Mesenchymal stem cell (in vitro differentiated cells and primary cell): ENCODE measurements at regions not wholly inside any gene's neighbourhood (a gene's known extent, or its start where the extent isn't known, plus 50 kb on each side); places are given as distances from the start of the nearest gene placed in this dataset.
A peak's percentile ranks its signal among the peaks of the same experiment; 100 is the strongest.
"Not testable (repeated sequence)": the region's sequence is repeated elsewhere in the genome, so short reads cannot be mapped to it uniquely, and the experiment has no call there.

Experiments
- DNase-seq: peaks from one replicate; pipeline ENCODE4 v3.0.0-alpha.2; 2013
- H2AFZ ChIP-seq: one replicate; pipeline ENCODE4 v1.6.1; 2013; ENCODE audit warnings: low read depth, mild to moderate bottlenecking, control low read depth, inconsistent platforms, low read length, moderate library complexity
- H2AK5ac ChIP-seq: 2 replicates; pipeline ENCODE4 v1.6.1; 2013; ENCODE audit warnings: low read length, moderate library complexity, mild to moderate bottlenecking, inconsistent platforms; ENCODE audit not compliant: severe bottlenecking
- H2BK120ac ChIP-seq: one replicate; pipeline ENCODE4 v1.6.1; 2013; ENCODE audit warnings: low read depth, mild to moderate bottlenecking, inconsistent platforms, low read length, moderate library complexity
- H2BK12ac ChIP-seq, 2 experiments: one replicate each; pipeline ENCODE4 v1.6.1; 2013; ENCODE audit warnings: inconsistent platforms in 2 of 2, low read length in 2 of 2, mild to moderate bottlenecking in 2 of 2, moderate library complexity in 2 of 2, control low read depth in 1 of 2
- H2BK15ac ChIP-seq: one replicate; pipeline ENCODE4 v1.6.1; 2013; ENCODE audit warnings: mild to moderate bottlenecking, low read depth, inconsistent platforms; ENCODE audit not compliant: poor library complexity, severe bottlenecking
- H2BK5ac ChIP-seq: 2 replicates; pipeline ENCODE4 v1.6.1; 2013; ENCODE audit warnings: low read depth, mild to moderate bottlenecking, low read length, control low read depth, inconsistent platforms; ENCODE audit not compliant: poor library complexity, severe bottlenecking
- H3K14ac ChIP-seq, 2 experiments: one replicate each; pipeline ENCODE4 v1.6.1; 2013; ENCODE audit warnings: inconsistent platforms in 2 of 2, low read length in 2 of 2, control low read depth in 1 of 2, mild to moderate bottlenecking in 1 of 2, moderate library complexity in 1 of 2
- H3K18ac ChIP-seq, 2 experiments: one replicate each; pipeline ENCODE4 v1.6.1; 2013; ENCODE audit warnings: inconsistent platforms in 2 of 2, low read length in 2 of 2, control low read depth in 1 of 2, low read depth in 1 of 2, mild to moderate bottlenecking in 1 of 2
- H3K23ac ChIP-seq, 2 experiments: one replicate each; pipeline ENCODE4 v1.6.1; 2013; ENCODE audit warnings: inconsistent platforms in 2 of 2, low read length in 2 of 2, mild to moderate bottlenecking in 2 of 2, moderate library complexity in 2 of 2, control low read depth in 1 of 2
- H3K27ac ChIP-seq: 2 replicates; pipeline ENCODE4 v1.5.1; 2013; ENCODE audit warnings: mild to moderate bottlenecking, moderate library complexity, low read length, control low read depth, inconsistent platforms; ENCODE audit not compliant: poor library complexity, severe bottlenecking
- H3K27me3 ChIP-seq, 2 experiments: 2 replicates each; pipeline versions ENCODE4 v1.6.1 to v1.7.0; 2013; ENCODE audit warnings: low read length in 2 of 2, mild to moderate bottlenecking in 2 of 2, moderate library complexity in 2 of 2, control low read depth in 1 of 2, inconsistent platforms in 1 of 2; ENCODE audit not compliant: control insufficient read depth in 1 of 2, insufficient read depth in 1 of 2
- H3K36me3 ChIP-seq, 2 experiments: 2 replicates each; pipeline versions ENCODE4 v1.6.1 to v1.7.0; 2013; ENCODE audit warnings: low read length in 2 of 2, control low read depth in 1 of 2, inconsistent platforms in 1 of 2, low read depth in 1 of 2, mild to moderate bottlenecking in 1 of 2; ENCODE audit not compliant: insufficient read depth in 2 of 2, control insufficient read depth in 1 of 2
- H3K4ac ChIP-seq, 2 experiments: one replicate each; pipeline ENCODE4 v1.6.1; 2013; ENCODE audit warnings: inconsistent platforms in 2 of 2, low read length in 2 of 2, mild to moderate bottlenecking in 2 of 2, moderate library complexity in 2 of 2, control low read depth in 1 of 2, low read depth in 1 of 2
- H3K4me1 ChIP-seq: 2 replicates; pipeline ENCODE4 v1.6.1; 2013; ENCODE audit warnings: low read depth, low read length, control low read depth; ENCODE audit not compliant: control insufficient read depth, insufficient read depth
- H3K4me2 ChIP-seq: 2 replicates; pipeline ENCODE4 v1.6.1; 2013; ENCODE audit warnings: low read length, mild to moderate bottlenecking, inconsistent platforms; ENCODE audit not compliant: poor library complexity, severe bottlenecking
- H3K4me3 ChIP-seq, 2 experiments: 2 replicates each; pipeline versions ENCODE4 v1.5.1 to v1.7.0; 2013; ENCODE audit warnings: low read length in 2 of 2, mild to moderate bottlenecking in 2 of 2, control low read depth in 1 of 2, low read depth in 1 of 2; ENCODE audit not compliant: insufficient read depth in 1 of 2
- H3K79me1 ChIP-seq: replicated peaks from 2 replicates; pipeline ENCODE4 v1.6.1; 2013; ENCODE audit warnings: mild to moderate bottlenecking, control low read depth, low read length, inconsistent platforms; ENCODE audit not compliant: poor library complexity, severe bottlenecking
- H3K9ac ChIP-seq: 2 replicates; pipeline ENCODE4 v1.7.0; 2013; ENCODE audit warnings: mild to moderate bottlenecking, low read length, moderate library complexity
- H3K9me3 ChIP-seq: 2 replicates; pipeline ENCODE4 v1.7.0; 2013; ENCODE audit warnings: mild to moderate bottlenecking, low read length; ENCODE audit not compliant: control insufficient read depth
- H4K8ac ChIP-seq: one replicate; pipeline ENCODE4 v1.6.1; 2013; ENCODE audit warnings: inconsistent platforms, mild to moderate bottlenecking, low read length, moderate library complexity
- H4K91ac ChIP-seq: one replicate; pipeline ENCODE4 v1.6.1; 2013; ENCODE audit warnings: mild to moderate bottlenecking, low read length, inconsistent platforms
- WGBS: methylation state at CpG from one replicate; pipeline ENCODE4 v1.1.7; 2013; ENCODE audit warnings: mixed read lengths; 5-methylcytosine and 5-hydroxymethylcytosine counted together

GRCh38 chr12:95384785-95385184 is 89.2 kb upstream of the METAP2 start:
- 83% methylated on average over 2 of the region's 5 CpGs for WGBS
- H2BK15ac ChIP-seq, result no peak overlapping the region

GRCh38 chr12:95385246-95386035 is 88.5 kb upstream of the METAP2 start:
- no peak overlapping the region for H2BK5ac ChIP-seq
- H3K18ac ChIP-seq, result no peak overlapping the region
- no peak overlapping the region for H3K23ac ChIP-seq
- H2AK5ac ChIP-seq, result no peak overlapping the region
- no peak overlapping the region for H2AFZ ChIP-seq
- WGBS, result 88% methylated on average over 10 of the region's 12 CpGs
- no peaks in the 10 kb centered on the region for H3K9me3 ChIP-seq
- no peaks in the 10 kb centered on the region for H3K4me1 ChIP-seq
- peak overlapping the region in 1 of 2 experiments; percentile 44 for H3K14ac ChIP-seq
- H3K4ac ChIP-seq, result no peak overlapping the region
- H4K8ac ChIP-seq, result no peak overlapping the region
- no peaks in the 10 kb centered on the region for H3K36me3 ChIP-seq
- peak overlapping the region in 1 of 2 experiments; percentile 77 for H3K4me3 ChIP-seq
- no peak overlapping the region for H3K27ac ChIP-seq
- H3K27me3 ChIP-seq, result peaks cover 0 to 3% of the 10 kb centered on the region in 2 experiments
- no peak overlapping the region for H3K4me2 ChIP-seq
- peak overlapping the region; percentile 85 for H3K9ac ChIP-seq
- H2BK15ac ChIP-seq, result no peak overlapping the region
- no peak for DNase-seq
- no peak overlapping the region for H2BK120ac ChIP-seq
- H2BK12ac ChIP-seq, result no peak overlapping the region
- H3K79me1 ChIP-seq, result no peaks in the 10 kb centered on the region
- H4K91ac ChIP-seq, result no peak overlapping the region

More at GRCh38 chr12:95384785-95385184, 89.2 kb upstream of the METAP2 start:
- Histone ChIP-seq H3K4me1 (no peaks in the 10 kb centered on the region), H3K4ac (no peak overlapping the region), H3K79me1 (no peaks in the 10 kb centered on the region), H3K18ac (no peak overlapping the region), H3K27me3 (peaks cover 0 to 3% of the 10 kb centered on the region in 2 experiments), H3K4me2 (no peak overlapping the region), H4K8ac (no peak overlapping the region), H3K36me3 (no peaks in the 10 kb centered on the region), H3K27ac (no peak overlapping the region), H3K14ac (no peak overlapping the region), H3K9me3 (no peaks in the 10 kb centered on the region), H2BK120ac (no peak overlapping the region), H2AK5ac (no peak overlapping the region), H3K9ac (peak overlapping the region; percentile 85), H2BK5ac (no peak overlapping the region), H4K91ac (no peak overlapping the region), H3K23ac (no peak overlapping the region), H3K4me3 (peak overlapping the region in 1 of 2 experiments; percentile 77), H2AFZ (no peak overlapping the region), H2BK12ac (no peak overlapping the region)
- DNase-seq, result no peak

GRCh38 chr12:95386051-95386450 is 87.9 kb upstream of the METAP2 start:
- WGBS, result no CpG with 5 or more reads among the region's 1 CpG
- H3K4me3 ChIP-seq, result peak overlapping the region in 1 of 2 experiments; percentile 77
- no peak for DNase-seq
- H3K9me3 ChIP-seq, result no peaks in the 10 kb centered on the region
- H3K23ac ChIP-seq, result no peak overlapping the region
- H4K8ac ChIP-seq, result no peak overlapping the region
- no peak overlapping the region for H3K14ac ChIP-seq
- H3K27me3 ChIP-seq, result peaks cover 0 to 3% of the 10 kb centered on the region in 2 experiments
- H3K4ac ChIP-seq, result no peak overlapping the region
- H3K18ac ChIP-seq, result no peak overlapping the region
- no peaks in the 10 kb centered on the region for H3K36me3 ChIP-seq
- H2BK15ac ChIP-seq, result no peak overlapping the region
- H3K4me2 ChIP-seq, result no peak overlapping the region
- no peaks in the 10 kb centered on the region for H3K79me1 ChIP-seq
- no peak overlapping the region for H2BK5ac ChIP-seq
- H3K4me1 ChIP-seq, result no peaks in the 10 kb centered on the region
- peak overlapping the region; percentile 85 for H3K9ac ChIP-seq
- H2BK12ac ChIP-seq, result no peak overlapping the region
- H3K27ac ChIP-seq, result no peak overlapping the region
- no peak overlapping the region for H2BK120ac ChIP-seq
- no peak overlapping the region for H4K91ac ChIP-seq
- no peak overlapping the region for H2AFZ ChIP-seq
- no peak overlapping the region for H2AK5ac ChIP-seq

- H3K4me1 ChIP-seq, result not testable (repeated sequence)
Measured at GRCh38 chr12:95388260-95388659, 85.7 kb upstream of the METAP2 start.

More at GRCh38 chr12:95388260-95388659, 85.7 kb upstream of the METAP2 start:
- H3K23ac ChIP-seq, H2BK12ac ChIP-seq, H3K27me3 ChIP-seq, H3K4me2 ChIP-seq, H3K4me3 ChIP-seq, H3K36me3 ChIP-seq, H2AFZ ChIP-seq, H2BK15ac ChIP-seq, H2BK120ac ChIP-seq, H4K91ac ChIP-seq, H2AK5ac ChIP-seq, H3K9me3 ChIP-seq, H3K4ac ChIP-seq, H2BK5ac ChIP-seq, DNase-seq, H4K8ac ChIP-seq, H3K27ac ChIP-seq, H3K9ac ChIP-seq, H3K79me1 ChIP-seq, H3K18ac ChIP-seq, H3K14ac ChIP-seq: not testable (repeated sequence)
- WGBS, result 80% methylated on average over 10 of the region's 10 CpGs
